ENCODE measurements at regions not wholly inside any gene's neighbourhood (a gene's known extent, or its start where the extent isn't known, plus 50 kb on each side); places are given as distances from the start of the nearest gene placed in this dataset.
"Not testable (repeated sequence)": the region's sequence is repeated elsewhere in the genome, so short reads cannot be mapped to it uniquely, and the experiment has no call there.

GRCh38 chr9:66264786-66265185 is 527.8 kb downstream of the FOXD4L4 start:
- TF ChIP-seq POLR2AphosphoS5 (IDR thresholded peaks at IDR 0.05; ENCODE audit: low read depth, low read length); CTCF (IDR thresholded peaks at IDR 0.05 in 2 of 3, conservative IDR thresholded peaks at IDR 0.05 in 1 of 3; ENCODE audit: borderline replicate concordance in 1 of 3, insufficient read depth in 1 of 3, low read depth in 2 of 3, low read length in 2 of 3); POLR2A (IDR thresholded peaks at IDR 0.05; ENCODE audit: borderline replicate concordance, extremely low read depth, insufficient read depth, insufficient read length): not testable (repeated sequence)
